CD4-positive, alpha-beta T cell (primary cell): ENCODE measurements at regions not wholly inside any gene's neighbourhood (a gene's known extent, or its start where the extent isn't known, plus 50 kb on each side); places are given as distances from the start of the nearest gene placed in this dataset.

Experiments used
- ATAC-seq: fragments of 200-7000 bp; cut with Tn5 transposase; one replicate; pipeline ENCODE4 v1.10.0; 2022; ENCODE audit warnings: mild to moderate bottlenecking; ENCODE audit not compliant: poor library complexity
- CTCF ChIA-PET: fragments of 350-600 bp; sonication (Branson Sonifier 250); formaldehyde crosslinking; loops from one replicate; lab custom pipeline; 2021; ENCODE audit warnings: antibody characterized with exemption, inconsistent platforms; lab: Charles Lee
- POLR2A ChIA-PET: fragments of 350-600 bp; sonication (Branson Sonifier 250); formaldehyde crosslinking; loops from one replicate; lab custom pipeline; 2021; ENCODE audit warnings: antibody characterized with exemption, inconsistent platforms; lab: Charles Lee
- DNase-seq, 14 experiments: peaks; one replicate each; pipeline ENCODE4 v3.0.0-alpha.2; 2013 to 2020; ENCODE audit warnings: mixed read lengths in 2 of 14
- H3K27ac ChIP-seq, 2 donors: one replicate each; pipeline versions ENCODE4 v1.5.1 to v1.7.0; 2013; ENCODE audit warnings: low read length in 2 of 2, low read depth in 1 of 2, mild to moderate bottlenecking in 1 of 2
- H3K27me3 ChIP-seq, 2 experiments: 1 replicate in 1 of 2; 2 replicates in 1 of 2; pipeline versions ENCODE4 v1.6.1 to v1.7.0; 2013; ENCODE audit warnings: low read length in 2 of 2, control low read depth in 1 of 2, mild to moderate bottlenecking in 1 of 2, moderate library complexity in 1 of 2; ENCODE audit not compliant: insufficient read depth in 2 of 2, control insufficient read depth in 1 of 2
- H3K36me3 ChIP-seq: one replicate; pipeline ENCODE4 v1.6.1; 2013; ENCODE audit warnings: low read length, control low read depth; ENCODE audit not compliant: insufficient read depth
- H3K4me1 ChIP-seq: one replicate; pipeline ENCODE4 v1.6.1; 2013; ENCODE audit warnings: low read length, control low read depth; ENCODE audit not compliant: insufficient read depth
- H3K4me3 ChIP-seq: one replicate; pipeline ENCODE4 v1.5.1; 2013; ENCODE audit warnings: mild to moderate bottlenecking, low read length, moderate library complexity
- H3K9me3 ChIP-seq, 2 experiments: 1 replicate in 1 of 2; 2 replicates in 1 of 2; pipeline versions ENCODE4 v1.6.1 to v1.7.0; 2013; ENCODE audit warnings: low read length in 2 of 2, mild to moderate bottlenecking in 2 of 2, control low read depth in 1 of 2, moderate library complexity in 1 of 2; ENCODE audit not compliant: control insufficient read depth in 1 of 2, insufficient read depth in 1 of 2
- H3K27ac Mint-ChIP-seq: one replicate; pipeline ENCODE4 v1.8.0; 2020; ENCODE audit warnings: mixed read lengths
- H3K27me3 Mint-ChIP-seq: one replicate; pipeline ENCODE4 v1.8.0; 2021; ENCODE audit warnings: mixed read lengths
- H3K36me3 Mint-ChIP-seq: one replicate; pipeline ENCODE4 v1.8.0; 2021; ENCODE audit warnings: low read depth, mixed read lengths
- H3K4me1 Mint-ChIP-seq: one replicate; pipeline ENCODE4 v1.8.0; 2021; ENCODE audit warnings: low read depth, mixed read lengths
- H3K4me3 Mint-ChIP-seq: one replicate; pipeline ENCODE4 v1.8.0; 2020; ENCODE audit warnings: mild to moderate bottlenecking, mixed read lengths
- H3K9me3 Mint-ChIP-seq: one replicate; pipeline ENCODE4 v1.8.0; 2020; ENCODE audit warnings: mixed read lengths
- CTCF ChIP-seq: fragments of 200-600 bp; IDR thresholded peaks from one replicate; pipeline ENCODE4 v1.8.0; 2022; ENCODE audit warnings: antibody characterized with exemption, mild to moderate bottlenecking
- intact Hi-C, 2 experiments: fragments of 100-400 bp; cut with DNase I in 1 of 2; cut with micrococcal nuclease in 1 of 2; formaldehyde crosslinking; loops; one replicate each; pipeline versions ENCODE4 v1.15.1 to v1.9.0; 2023 to 2025; cut with DNase I, micrococcal nuclease

- peaks cover 45% of the 10 kb centered on the region for H3K27me3 Mint-ChIP-seq
- no peaks in the 10 kb centered on the region for H3K4me1 Mint-ChIP-seq
- no peak for TF ChIP-seq CTCF
- H3K36me3 Mint-ChIP-seq = no peaks in the 10 kb centered on the region
- POLR2A ChIA-PET = no interaction called here
- Histone ChIP-seq H3K4me1 (no peaks in the 10 kb centered on the region), H3K9me3 (no peaks in the 10 kb centered on the region), H3K4me3 (no peak overlapping the region), H3K36me3 (no peaks in the 10 kb centered on the region), H3K27me3 (peaks cover 0 to 10% of the 10 kb centered on the region in 2 experiments), H3K27ac (no peak overlapping the region)
- H3K27ac Mint-ChIP-seq = no peak overlapping the region
- intact Hi-C loops = no loop called here
- H3K4me3 Mint-ChIP-seq = no peak overlapping the region
- CTCF ChIA-PET = no interaction called here
- H3K9me3 Mint-ChIP-seq = no peaks in the 10 kb centered on the region
- ATAC-seq = no peak
- no peak for DNase-seq
Measured at GRCh38 chr2:19671916-19672315, 229.9 kb downstream of the TTC32 start.

DNA sequence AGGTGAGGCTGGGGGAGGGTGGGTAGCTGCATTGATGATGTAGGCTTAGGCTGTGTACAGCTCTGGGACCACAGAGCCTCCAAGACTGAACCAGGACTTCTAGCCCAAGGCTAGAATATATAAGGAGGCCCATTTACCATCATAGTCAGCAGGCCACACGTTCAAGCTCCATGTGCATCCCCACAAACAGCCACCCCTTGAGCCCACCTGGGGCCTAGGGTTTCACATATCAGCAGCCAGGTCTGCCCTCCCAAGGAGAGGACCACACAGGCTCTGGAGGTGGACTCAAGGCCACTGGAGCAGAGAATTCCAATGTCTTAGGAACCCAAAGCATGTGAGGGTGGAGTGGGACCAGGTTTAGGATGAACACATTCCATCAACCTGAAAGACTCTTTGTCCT, 230.5 kb downstream of the TTC32 start:
- no peaks in the 10 kb centered on the region for H3K36me3 ChIP-seq
- no peak overlapping the region for H3K4me3 ChIP-seq
- ATAC-seq (no peak), DNase-seq (no peak)
- Mint-ChIP-seq H3K27ac (no peak overlapping the region), H3K36me3 (no peaks in the 10 kb centered on the region), H3K9me3 (no peaks in the 10 kb centered on the region), H3K4me1 (no peaks in the 10 kb centered on the region), H3K4me3 (no peak overlapping the region), H3K27me3 (peaks cover 45% of the 10 kb centered on the region)
- H3K27me3 ChIP-seq = peaks cover 0 to 10% of the 10 kb centered on the region in 2 experiments
- no peak overlapping the region for H3K27ac ChIP-seq
- ChIA-PET POLR2A (no interaction called here), CTCF (no interaction called here)
- no peaks in the 10 kb centered on the region for H3K4me1 ChIP-seq
- intact Hi-C loops = no loop called here
- no peaks in the 10 kb centered on the region for H3K9me3 ChIP-seq
- TF ChIP-seq CTCF = no peak

DNA sequence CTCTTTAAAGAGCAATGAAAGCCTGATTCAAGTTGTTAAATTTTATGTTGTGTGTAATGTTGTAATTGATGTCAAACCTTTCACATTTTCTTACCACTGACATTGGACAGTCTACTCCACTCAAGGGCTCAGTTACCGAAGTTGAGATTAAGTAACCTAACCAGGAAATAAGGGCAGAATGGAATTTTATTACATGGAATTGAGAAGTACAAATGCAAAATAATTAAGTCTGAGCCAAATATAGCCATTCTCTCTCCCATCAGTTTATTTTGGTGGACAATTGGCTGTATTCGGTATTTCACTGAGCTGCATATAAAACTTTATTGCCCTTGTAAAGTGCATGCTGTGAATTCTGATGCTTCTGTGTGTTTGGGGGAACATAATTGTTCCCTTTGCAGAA, 231.5 kb downstream of the TTC32 start:
- Histone ChIP-seq H3K9me3 (no peaks in the 10 kb centered on the region), H3K27me3 (peaks cover 0 to 10% of the 10 kb centered on the region in 2 experiments), H3K4me1 (no peaks in the 10 kb centered on the region), H3K36me3 (no peaks in the 10 kb centered on the region), H3K27ac (no peak overlapping the region), H3K4me3 (no peak overlapping the region)
- DNase-seq (no peak), ATAC-seq (no peak)
- TF ChIP-seq CTCF = no peak
- ChIA-PET POLR2A (no interaction called here), CTCF (no interaction called here)
- H3K27me3 Mint-ChIP-seq = peaks cover 39% of the 10 kb centered on the region
- H3K4me1 Mint-ChIP-seq = no peaks in the 10 kb centered on the region
- H3K36me3 Mint-ChIP-seq = no peaks in the 10 kb centered on the region
- H3K4me3 Mint-ChIP-seq = no peak overlapping the region
- intact Hi-C loops = no loop called here
- no peaks in the 10 kb centered on the region for H3K9me3 Mint-ChIP-seq
- H3K27ac Mint-ChIP-seq = no peak overlapping the region
